ENCODE measurements at regions not wholly inside any gene's neighbourhood (a gene's known extent, or its start where the extent isn't known, plus 50 kb on each side); places are given as distances from the start of the nearest gene placed in this dataset.

DNA sequence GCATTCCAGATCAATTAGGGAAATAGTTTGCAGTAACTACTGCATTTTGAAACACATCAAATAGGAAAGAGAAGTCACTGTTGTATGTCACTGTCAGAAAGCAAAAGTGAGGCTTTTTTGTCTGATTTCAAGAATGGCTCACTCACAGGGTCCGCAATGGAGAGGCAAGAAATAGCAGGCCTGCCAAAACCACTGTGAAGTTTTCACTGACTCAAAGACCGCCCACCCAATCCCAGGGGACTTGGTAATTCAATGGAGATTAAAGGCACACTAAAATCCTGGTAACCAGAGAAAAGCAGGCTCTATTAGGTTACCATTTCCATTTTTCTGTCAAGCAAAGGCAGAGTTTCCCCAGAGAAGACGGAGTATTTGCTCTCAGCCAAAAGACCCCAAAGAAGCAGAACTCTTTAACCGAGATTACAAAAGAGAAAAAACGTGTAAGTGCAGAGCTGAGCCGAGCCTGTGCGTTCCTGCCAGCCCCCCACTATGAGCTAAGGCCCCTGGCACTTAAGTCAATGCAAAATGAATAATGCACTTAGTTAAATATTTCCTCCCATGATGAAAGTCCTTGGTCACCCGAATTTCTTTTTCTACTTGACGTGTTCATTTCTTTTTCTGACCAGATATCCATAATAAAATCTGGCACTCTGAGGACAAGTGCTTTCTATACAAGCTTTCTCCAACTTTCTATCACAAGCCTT, 57.0 kb downstream of the FOXL1 start:
- TF ChIP-seq, protein P1, sequence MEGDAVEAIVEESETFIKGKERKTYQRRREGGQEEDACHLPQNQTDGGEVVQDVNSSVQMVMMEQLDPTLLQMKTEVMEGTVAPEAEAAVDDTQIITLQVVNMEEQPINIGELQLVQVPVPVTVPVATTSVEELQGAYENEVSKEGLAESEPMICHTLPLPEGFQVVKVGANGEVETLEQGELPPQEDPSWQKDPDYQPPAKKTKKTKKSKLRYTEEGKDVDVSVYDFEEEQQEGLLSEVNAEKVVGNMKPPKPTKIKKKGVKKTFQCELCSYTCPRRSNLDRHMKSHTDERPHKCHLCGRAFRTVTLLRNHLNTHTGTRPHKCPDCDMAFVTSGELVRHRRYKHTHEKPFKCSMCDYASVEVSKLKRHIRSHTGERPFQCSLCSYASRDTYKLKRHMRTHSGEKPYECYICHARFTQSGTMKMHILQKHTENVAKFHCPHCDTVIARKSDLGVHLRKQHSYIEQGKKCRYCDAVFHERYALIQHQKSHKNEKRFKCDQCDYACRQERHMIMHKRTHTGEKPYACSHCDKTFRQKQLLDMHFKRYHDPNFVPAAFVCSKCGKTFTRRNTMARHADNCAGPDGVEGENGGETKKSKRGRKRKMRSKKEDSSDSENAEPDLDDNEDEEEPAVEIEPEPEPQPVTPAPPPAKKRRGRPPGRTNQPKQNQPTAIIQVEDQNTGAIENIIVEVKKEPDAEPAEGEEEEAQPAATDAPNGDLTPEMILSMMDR (IDR thresholded peaks at IDR 0.05; ENCODE audit: insufficient read depth, low read depth, low read length) = no peak
- TF ChIP-seq EZH2 (IDR thresholded peaks at IDR 0.05; ENCODE audit: insufficient read depth, low read length) = no peak

Data from astrocyte (in vitro differentiated cells and primary cell).